ENCODE measurements at regions not wholly inside any gene's neighbourhood (a gene's known extent, or its start where the extent isn't known, plus 50 kb on each side); places are given as distances from the start of the nearest gene placed in this dataset.

GRCh38 chr2:145256551-145256950, 736.6 kb upstream of the ZEB2 start:
- no TSS peak for BruUV-seq (replicated peaks)
- TF ChIP-seq EZH2 (IDR thresholded peaks at IDR 0.05; ENCODE audit: low read length, unreplicated experiment) (no peak), CTCF (conservative IDR thresholded peaks at IDR 0.05; ENCODE audit: low read depth, low read length) (no peak), EZH2phosphoT487 (IDR thresholded peaks at IDR 0.05; ENCODE audit: borderline replicate concordance, low read length) (no peak)
- no peaks in the 10 kb centered on the region for H3K9me2 ChIP-seq (replicated peaks; ENCODE audit: low read length)
- H3K27ac ChIP-seq (ENCODE audit: low read length), result no peak overlapping the region
- H3K36me3 ChIP-seq (ENCODE audit: low read depth, low read length), result no peaks in the 10 kb centered on the region
- H3K27me3 ChIP-seq (ENCODE audit: low read length), result no peaks in the 10 kb centered on the region
- no peak overlapping the region for H2AFZ ChIP-seq (ENCODE audit: low read length)
- no peaks in the 10 kb centered on the region for H3K9me3 ChIP-seq (ENCODE audit: low read length)
- DNase-seq, result no peak
- H3K4me1 ChIP-seq (ENCODE audit: insufficient read depth, low read length), result no peaks in the 10 kb centered on the region
- intact Hi-C loops (cut with micrococcal nuclease), result no loop called here
- ChIA-PET POLR2A (ENCODE audit: unreplicated experiment) (no interaction called here), CTCF (no interaction called here)
- no peaks in the 10 kb centered on the region for H3F3A ChIP-seq (ENCODE audit: low read length, unreplicated experiment)
- no peak overlapping the region for H3K9ac ChIP-seq (ENCODE audit: low read length)
- ATAC-seq, result no peak
- H3K79me2 ChIP-seq (ENCODE audit: low read length), result no peaks in the 10 kb centered on the region
- H3K4me3 ChIP-seq (ENCODE audit: low read length), result no peak overlapping the region
- H3K4me2 ChIP-seq (ENCODE audit: low read length), result no peak overlapping the region
- no peaks in the 10 kb centered on the region for H4K20me1 ChIP-seq (ENCODE audit: low read length)

- CTCF ChIA-PET, result no interaction called here
- ATAC-seq, result no peak
- no peaks in the 10 kb centered on the region for H3K27me3 ChIP-seq (ENCODE audit: low read length)
- H3K4me2 ChIP-seq (ENCODE audit: low read length), result no peak overlapping the region
- no peaks in the 10 kb centered on the region for H3F3A ChIP-seq (ENCODE audit: low read length, unreplicated experiment)
- TF ChIP-seq EZH2 (IDR thresholded peaks at IDR 0.05; ENCODE audit: low read length, unreplicated experiment), result no peak
- H3K4me3 ChIP-seq (ENCODE audit: low read length), result no peak overlapping the region
- no peaks in the 10 kb centered on the region for H3K9me3 ChIP-seq (ENCODE audit: low read length)
- no peaks in the 10 kb centered on the region for H3K9me2 ChIP-seq (replicated peaks; ENCODE audit: low read length)
- intact Hi-C loops (cut with micrococcal nuclease), result no loop called here
- BruUV-seq (replicated peaks), result no TSS peak
- no peak overlapping the region for H3K27ac ChIP-seq (ENCODE audit: low read length)
- DNase-seq, result no peak
- H4K20me1 ChIP-seq (ENCODE audit: low read length), result no peaks in the 10 kb centered on the region
- no peaks in the 10 kb centered on the region for H3K79me2 ChIP-seq (ENCODE audit: low read length)
- H2AFZ ChIP-seq (ENCODE audit: low read length), result no peak overlapping the region
- H3K4me1 ChIP-seq (ENCODE audit: insufficient read depth, low read length), result no peaks in the 10 kb centered on the region
- POLR2A ChIA-PET (ENCODE audit: unreplicated experiment), result no interaction called here
- H3K36me3 ChIP-seq (ENCODE audit: low read depth, low read length), result no peaks in the 10 kb centered on the region
- no peak overlapping the region for H3K9ac ChIP-seq (ENCODE audit: low read length)
Observed at GRCh38 chr2:145254291-145254690, 734.4 kb upstream of the ZEB2 start.

- Histone ChIP-seq H3K4me3 (ENCODE audit: low read length) (no peak overlapping the region), H3K27ac (ENCODE audit: low read length) (no peak overlapping the region), H3K4me2 (ENCODE audit: low read length) (no peak overlapping the region), H2AFZ (ENCODE audit: low read length) (no peak overlapping the region), H3K79me2 (ENCODE audit: low read length) (no peaks in the 10 kb centered on the region), H3K27me3 (ENCODE audit: low read length) (no peaks in the 10 kb centered on the region), H3K9me2 (replicated peaks; ENCODE audit: low read length) (no peaks in the 10 kb centered on the region), H3K9me3 (ENCODE audit: low read length) (no peaks in the 10 kb centered on the region), H3K36me3 (ENCODE audit: low read depth, low read length) (no peaks in the 10 kb centered on the region), H3K9ac (ENCODE audit: low read length) (no peak overlapping the region), H3F3A (ENCODE audit: low read length, unreplicated experiment) (no peaks in the 10 kb centered on the region), H3K4me1 (ENCODE audit: insufficient read depth, low read length) (no peaks in the 10 kb centered on the region), H4K20me1 (ENCODE audit: low read length) (no peaks in the 10 kb centered on the region)
- no TSS peak for BruUV-seq (replicated peaks)
- no peak for TF ChIP-seq EZH2 (IDR thresholded peaks at IDR 0.05; ENCODE audit: low read length, unreplicated experiment)
- intact Hi-C loops (cut with micrococcal nuclease), result no loop called here
- ChIA-PET CTCF (no interaction called here), POLR2A (ENCODE audit: unreplicated experiment) (no interaction called here)
- ATAC-seq (no peak), DNase-seq (peak; percentile 34)
Observed at GRCh38 chr2:145253492-145253891, 733.6 kb upstream of the ZEB2 start.

GRCh38 chr2:145245268-145245870, 725.5 kb upstream of the ZEB2 start:
- no peak overlapping the region for H2AFZ ChIP-seq (ENCODE audit: low read length)
- CTCF ChIA-PET, result no interaction called here
- no peaks in the 10 kb centered on the region for H3K79me2 ChIP-seq (ENCODE audit: low read length)
- no peak for ATAC-seq
- no peaks in the 10 kb centered on the region for H3K9me2 ChIP-seq (replicated peaks; ENCODE audit: low read length)
- H3K4me3 ChIP-seq (ENCODE audit: low read length), result no peak overlapping the region
- no peaks in the 10 kb centered on the region for H3K27me3 ChIP-seq (ENCODE audit: low read length)
- no peaks in the 10 kb centered on the region for H3K4me1 ChIP-seq (ENCODE audit: insufficient read depth, low read length)
- no peaks in the 10 kb centered on the region for H3K36me3 ChIP-seq (ENCODE audit: low read depth, low read length)
- intact Hi-C loops (cut with micrococcal nuclease), result no loop called here
- no peak overlapping the region for H3K4me2 ChIP-seq (ENCODE audit: low read length)
- no peak for TF ChIP-seq CTCF (conservative IDR thresholded peaks at IDR 0.05; ENCODE audit: low read depth, low read length)
- TF ChIP-seq EZH2phosphoT487 (IDR thresholded peaks at IDR 0.05; ENCODE audit: borderline replicate concordance, low read length), result no peak
- TF ChIP-seq EZH2 (IDR thresholded peaks at IDR 0.05; ENCODE audit: low read length, unreplicated experiment), result no peak
- POLR2A ChIA-PET (ENCODE audit: unreplicated experiment), result no interaction called here
- H3K9ac ChIP-seq (ENCODE audit: low read length), result no peak overlapping the region
- no peak for DNase-seq
- H3F3A ChIP-seq (ENCODE audit: low read length, unreplicated experiment), result no peaks in the 10 kb centered on the region
- no peaks in the 10 kb centered on the region for H4K20me1 ChIP-seq (ENCODE audit: low read length)
- no TSS peak for BruUV-seq (replicated peaks)
- no peaks in the 10 kb centered on the region for H3K9me3 ChIP-seq (ENCODE audit: low read length)
- H3K27ac ChIP-seq (ENCODE audit: low read length), result no peak overlapping the region

Measured in PC-3 (cell line).